ENCODE measurements at regions not wholly inside any gene's neighbourhood (a gene's known extent, or its start where the extent isn't known, plus 50 kb on each side); places are given as distances from the start of the nearest gene placed in this dataset.

DNA sequence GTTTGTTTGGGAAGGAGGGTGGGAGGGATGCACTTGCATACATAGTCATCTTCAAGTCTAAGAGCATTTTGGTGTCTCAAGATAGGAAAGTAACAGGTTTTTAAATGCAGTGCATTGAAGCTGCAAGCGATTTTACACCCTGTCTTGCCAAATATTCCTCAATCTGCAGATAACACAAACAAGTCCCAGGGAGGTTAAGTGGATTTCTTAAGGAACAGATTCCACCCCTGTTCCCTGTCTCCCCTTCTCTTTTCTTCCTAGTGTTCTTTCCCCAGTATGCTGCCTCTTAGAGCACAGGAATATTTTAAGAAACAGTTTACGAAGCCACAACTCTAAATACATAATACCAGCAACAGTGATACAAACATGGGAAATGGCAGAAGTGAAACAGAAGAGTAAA, 389.9 kb downstream of the PLPP3 start:
- Histone ChIP-seq H2AFZ (ENCODE audit: low read length) (no peak overlapping the region), H3K9ac (ENCODE audit: low read length) (no peak overlapping the region), H3K36me3 (ENCODE audit: low read depth, low read length) (no peaks in the 10 kb centered on the region), H3K27me3 (ENCODE audit: low read length) (no peaks in the 10 kb centered on the region), H3K9me2 (replicated peaks; ENCODE audit: low read length) (no peaks in the 10 kb centered on the region), H3K9me3 (ENCODE audit: low read length) (no peaks in the 10 kb centered on the region), H3K27ac (ENCODE audit: low read length) (no peak overlapping the region), H4K20me1 (ENCODE audit: low read length) (no peaks in the 10 kb centered on the region), H3K4me2 (ENCODE audit: low read length) (no peak overlapping the region), H3K79me2 (ENCODE audit: low read length) (no peaks in the 10 kb centered on the region), H3K4me1 (ENCODE audit: insufficient read depth, low read length) (peaks cover 19% of the 10 kb centered on the region), H3K4me3 (ENCODE audit: low read length) (no peak overlapping the region), H3F3A (ENCODE audit: low read length, unreplicated experiment) (no peaks in the 10 kb centered on the region)
- ATAC-seq (no peak), DNase-seq (no peak)
- TF ChIP-seq, protein P1, sequence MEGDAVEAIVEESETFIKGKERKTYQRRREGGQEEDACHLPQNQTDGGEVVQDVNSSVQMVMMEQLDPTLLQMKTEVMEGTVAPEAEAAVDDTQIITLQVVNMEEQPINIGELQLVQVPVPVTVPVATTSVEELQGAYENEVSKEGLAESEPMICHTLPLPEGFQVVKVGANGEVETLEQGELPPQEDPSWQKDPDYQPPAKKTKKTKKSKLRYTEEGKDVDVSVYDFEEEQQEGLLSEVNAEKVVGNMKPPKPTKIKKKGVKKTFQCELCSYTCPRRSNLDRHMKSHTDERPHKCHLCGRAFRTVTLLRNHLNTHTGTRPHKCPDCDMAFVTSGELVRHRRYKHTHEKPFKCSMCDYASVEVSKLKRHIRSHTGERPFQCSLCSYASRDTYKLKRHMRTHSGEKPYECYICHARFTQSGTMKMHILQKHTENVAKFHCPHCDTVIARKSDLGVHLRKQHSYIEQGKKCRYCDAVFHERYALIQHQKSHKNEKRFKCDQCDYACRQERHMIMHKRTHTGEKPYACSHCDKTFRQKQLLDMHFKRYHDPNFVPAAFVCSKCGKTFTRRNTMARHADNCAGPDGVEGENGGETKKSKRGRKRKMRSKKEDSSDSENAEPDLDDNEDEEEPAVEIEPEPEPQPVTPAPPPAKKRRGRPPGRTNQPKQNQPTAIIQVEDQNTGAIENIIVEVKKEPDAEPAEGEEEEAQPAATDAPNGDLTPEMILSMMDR (conservative IDR thresholded peaks at IDR 0.05; ENCODE audit: low read depth, low read length): no peak
- TF ChIP-seq EZH2 (IDR thresholded peaks at IDR 0.05; ENCODE audit: low read length, unreplicated experiment): no peak
- TF ChIP-seq EZH2phosphoT487 (IDR thresholded peaks at IDR 0.05; ENCODE audit: borderline replicate concordance, low read length): no peak
- intact Hi-C loops (cut with micrococcal nuclease): no loop called here
- ChIA-PET POLR2A (ENCODE audit: unreplicated experiment) (no interaction called here), CTCF (no interaction called here)
- BruUV-seq (replicated peaks): no TSS peak

DNA sequence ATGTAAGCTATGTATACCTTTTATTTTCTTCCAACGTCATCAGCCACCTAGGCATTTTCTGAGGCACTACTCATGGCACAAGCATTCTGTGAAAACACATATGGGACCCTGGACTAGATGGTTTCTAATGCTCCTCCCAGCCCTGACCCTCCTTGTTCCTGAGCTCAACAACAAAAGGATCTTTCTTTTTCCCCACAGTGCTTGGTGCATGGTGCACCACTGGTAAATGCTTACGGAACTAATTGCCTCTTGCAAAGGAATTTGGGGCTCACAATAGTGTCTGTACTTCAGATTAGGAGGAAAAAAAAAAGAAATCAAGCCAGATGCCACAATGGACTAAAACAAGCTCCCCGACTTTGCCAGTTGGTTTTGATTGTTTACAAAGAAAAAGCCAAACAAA, 390.5 kb downstream of the PLPP3 start:
- CTCF ChIA-PET: no interaction called here
- H3K4me2 ChIP-seq (ENCODE audit: low read length): no peak overlapping the region

DNA sequence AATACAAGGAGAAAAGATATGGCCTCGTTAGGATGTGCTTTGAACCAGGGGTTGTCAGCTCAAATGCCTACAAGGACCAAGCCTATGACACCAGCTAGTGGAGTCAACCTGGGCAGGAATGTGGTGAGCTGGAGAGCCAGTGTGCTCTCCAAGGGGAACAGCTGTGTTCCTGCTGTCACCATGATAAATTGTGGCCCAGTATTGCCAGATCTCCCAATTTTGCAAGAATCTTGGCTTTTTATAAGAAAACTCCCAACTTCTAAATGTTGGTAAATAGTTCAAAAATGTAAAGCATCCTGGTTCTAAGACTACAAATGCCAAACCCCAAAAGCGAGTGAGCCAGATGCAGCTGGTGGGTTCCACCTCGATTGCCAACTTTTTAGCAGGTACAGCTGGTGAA, 391.1 kb downstream of the PLPP3 start:
- Histone ChIP-seq H4K20me1 (ENCODE audit: low read length) (no peaks in the 10 kb centered on the region), H3K4me2 (ENCODE audit: low read length) (no peak overlapping the region), H3K9ac (ENCODE audit: low read length) (no peak overlapping the region), H3K79me2 (ENCODE audit: low read length) (no peaks in the 10 kb centered on the region), H3K4me3 (ENCODE audit: low read length) (no peak overlapping the region), H3K27ac (ENCODE audit: low read length) (no peak overlapping the region), H2AFZ (ENCODE audit: low read length) (no peak overlapping the region), H3K27me3 (ENCODE audit: low read length) (no peaks in the 10 kb centered on the region), H3K36me3 (ENCODE audit: low read depth, low read length) (no peaks in the 10 kb centered on the region), H3K9me2 (replicated peaks; ENCODE audit: low read length) (no peaks in the 10 kb centered on the region), H3K4me1 (ENCODE audit: insufficient read depth, low read length) (peaks cover 19% of the 10 kb centered on the region), H3F3A (ENCODE audit: low read length, unreplicated experiment) (no peaks in the 10 kb centered on the region), H3K9me3 (ENCODE audit: low read length) (no peaks in the 10 kb centered on the region)
- TF ChIP-seq EZH2 (IDR thresholded peaks at IDR 0.05; ENCODE audit: low read length, unreplicated experiment) (no peak), EZH2phosphoT487 (IDR thresholded peaks at IDR 0.05; ENCODE audit: borderline replicate concordance, low read length) (no peak)
- DNase-seq (no peak), ATAC-seq (no peak)
- intact Hi-C loops (cut with micrococcal nuclease): no loop called here
- BruUV-seq (replicated peaks): no TSS peak
- ChIA-PET POLR2A (ENCODE audit: unreplicated experiment) (no interaction called here), CTCF (no interaction called here)

More for the DNA sequence above, 390.5 kb downstream of the PLPP3 start:
- DNase-seq (no peak), ATAC-seq (no peak)
- intact Hi-C loops (cut with micrococcal nuclease): no loop called here
- TF ChIP-seq, protein P1 (conservative IDR thresholded peaks at IDR 0.05; ENCODE audit: low read depth, low read length): no peak
- TF ChIP-seq EZH2 (IDR thresholded peaks at IDR 0.05; ENCODE audit: low read length, unreplicated experiment) (no peak), EZH2phosphoT487 (IDR thresholded peaks at IDR 0.05; ENCODE audit: borderline replicate concordance, low read length) (no peak)
- Histone ChIP-seq H3K36me3 (ENCODE audit: low read depth, low read length) (no peaks in the 10 kb centered on the region), H3K4me1 (ENCODE audit: insufficient read depth, low read length) (peaks cover 19% of the 10 kb centered on the region), H3K27ac (ENCODE audit: low read length) (no peak overlapping the region), H3K4me3 (ENCODE audit: low read length) (no peak overlapping the region), H4K20me1 (ENCODE audit: low read length) (no peaks in the 10 kb centered on the region), H3K27me3 (ENCODE audit: low read length) (no peaks in the 10 kb centered on the region), H3K79me2 (ENCODE audit: low read length) (no peaks in the 10 kb centered on the region), H3K9ac (ENCODE audit: low read length) (no peak overlapping the region), H3F3A (ENCODE audit: low read length, unreplicated experiment) (no peaks in the 10 kb centered on the region), H2AFZ (ENCODE audit: low read length) (no peak overlapping the region), H3K9me2 (replicated peaks; ENCODE audit: low read length) (no peaks in the 10 kb centered on the region), H3K9me3 (ENCODE audit: low read length) (no peaks in the 10 kb centered on the region)
- POLR2A ChIA-PET (ENCODE audit: unreplicated experiment): interaction anchor here (0.6 kb wide), 1 partner anchor 78 kb away, joined by 3 read pairs; no protein-coding TSS in a partner anchor
- BruUV-seq (replicated peaks): no TSS peak
